ENCODE measurements at regions not wholly inside any gene's neighbourhood (a gene's known extent, or its start where the extent isn't known, plus 50 kb on each side); places are given as distances from the start of the nearest gene placed in this dataset.

DNA sequence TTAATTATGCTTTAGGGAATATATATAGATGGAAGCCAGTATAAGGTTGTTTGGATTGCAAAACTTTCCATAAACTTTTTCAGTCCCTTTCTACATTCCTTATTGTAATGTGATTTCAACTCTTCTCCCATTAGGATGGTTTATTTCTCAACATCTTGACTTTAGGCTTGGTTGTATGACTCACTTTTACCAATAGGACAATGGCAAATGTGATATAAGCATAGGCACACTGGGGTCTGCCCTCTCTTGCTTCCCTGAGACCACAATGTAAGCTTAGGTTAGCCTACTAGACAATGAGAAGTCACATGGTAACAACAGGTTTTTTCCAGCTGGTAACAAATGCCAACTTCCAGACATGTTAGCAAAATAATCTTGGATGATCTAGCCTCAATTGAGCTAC is 163.3 kb upstream of the RBPJ start:
- CTCF ChIA-PET, result interaction anchor here (1.1 kb wide), 1 partner anchor 10 kb away, joined by 3 read pairs; no protein-coding TSS in a partner anchor
- Histone ChIP-seq H3K9me3 (no peaks in the 10 kb centered on the region), H3K27ac (no peak overlapping the region), H3K4me1 (no peaks in the 10 kb centered on the region), H3K4me3 (no peak overlapping the region), H3K4me2 (no peak overlapping the region)
- ATAC-seq, result no peak
- POLR2A ChIA-PET, result no interaction called here
- FAIRE-seq, result no peak
- DNase-seq (ENCODE audit: low read depth in 1 of 2, low spot score in 1 of 2), result no peak
- TF ChIP-seq ZFP36 (IDR thresholded peaks at IDR 0.05; ENCODE audit: borderline replicate concordance, partially characterized antibody) (no peak), BHLHE40 (IDR thresholded peaks at IDR 0.05; ENCODE audit: low read depth, low read length) (no peak), NR3C1 (IDR thresholded peaks at IDR 0.05) (no peak), RAD21 (conservative IDR thresholded peaks at IDR 0.05 in 1 of 2, IDR thresholded peaks at IDR 0.05 in 1 of 2) (no peak), POLR2A (IDR thresholded peaks at IDR 0.05; ENCODE audit: low read length) (no peak), KDM1A (IDR thresholded peaks at IDR 0.05; ENCODE audit: low read depth) (no peak), EHF (CRISPR knock-in tag; IDR thresholded peaks at IDR 0.05) (no peak), HDAC2 (IDR thresholded peaks at IDR 0.05) (no peak), HOXB5 (CRISPR knock-in tag; IDR thresholded peaks at IDR 0.05) (no peak), CBX2 (IDR thresholded peaks at IDR 0.05; ENCODE audit: borderline replicate concordance, low read depth) (no peak)
- TF ChIP-seq, protein P1, sequence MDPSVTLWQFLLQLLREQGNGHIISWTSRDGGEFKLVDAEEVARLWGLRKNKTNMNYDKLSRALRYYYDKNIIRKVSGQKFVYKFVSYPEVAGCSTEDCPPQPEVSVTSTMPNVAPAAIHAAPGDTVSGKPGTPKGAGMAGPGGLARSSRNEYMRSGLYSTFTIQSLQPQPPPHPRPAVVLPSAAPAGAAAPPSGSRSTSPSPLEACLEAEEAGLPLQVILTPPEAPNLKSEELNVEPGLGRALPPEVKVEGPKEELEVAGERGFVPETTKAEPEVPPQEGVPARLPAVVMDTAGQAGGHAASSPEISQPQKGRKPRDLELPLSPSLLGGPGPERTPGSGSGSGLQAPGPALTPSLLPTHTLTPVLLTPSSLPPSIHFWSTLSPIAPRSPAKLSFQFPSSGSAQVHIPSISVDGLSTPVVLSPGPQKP (IDR thresholded peaks at IDR 0.05; ENCODE audit: low read depth, low read length), result no peak
- TF ChIP-seq, protein P2, sequence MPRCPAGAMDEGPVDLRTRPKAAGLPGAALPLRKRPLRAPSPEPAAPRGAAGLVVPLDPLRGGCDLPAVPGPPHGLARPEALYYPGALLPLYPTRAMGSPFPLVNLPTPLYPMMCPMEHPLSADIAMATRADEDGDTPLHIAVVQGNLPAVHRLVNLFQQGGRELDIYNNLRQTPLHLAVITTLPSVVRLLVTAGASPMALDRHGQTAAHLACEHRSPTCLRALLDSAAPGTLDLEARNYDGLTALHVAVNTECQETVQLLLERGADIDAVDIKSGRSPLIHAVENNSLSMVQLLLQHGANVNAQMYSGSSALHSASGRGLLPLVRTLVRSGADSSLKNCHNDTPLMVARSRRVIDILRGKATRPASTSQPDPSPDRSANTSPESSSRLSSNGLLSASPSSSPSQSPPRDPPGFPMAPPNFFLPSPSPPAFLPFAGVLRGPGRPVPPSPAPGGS (IDR thresholded peaks at IDR 0.05), result no peak
- TF ChIP-seq, protein P3, sequence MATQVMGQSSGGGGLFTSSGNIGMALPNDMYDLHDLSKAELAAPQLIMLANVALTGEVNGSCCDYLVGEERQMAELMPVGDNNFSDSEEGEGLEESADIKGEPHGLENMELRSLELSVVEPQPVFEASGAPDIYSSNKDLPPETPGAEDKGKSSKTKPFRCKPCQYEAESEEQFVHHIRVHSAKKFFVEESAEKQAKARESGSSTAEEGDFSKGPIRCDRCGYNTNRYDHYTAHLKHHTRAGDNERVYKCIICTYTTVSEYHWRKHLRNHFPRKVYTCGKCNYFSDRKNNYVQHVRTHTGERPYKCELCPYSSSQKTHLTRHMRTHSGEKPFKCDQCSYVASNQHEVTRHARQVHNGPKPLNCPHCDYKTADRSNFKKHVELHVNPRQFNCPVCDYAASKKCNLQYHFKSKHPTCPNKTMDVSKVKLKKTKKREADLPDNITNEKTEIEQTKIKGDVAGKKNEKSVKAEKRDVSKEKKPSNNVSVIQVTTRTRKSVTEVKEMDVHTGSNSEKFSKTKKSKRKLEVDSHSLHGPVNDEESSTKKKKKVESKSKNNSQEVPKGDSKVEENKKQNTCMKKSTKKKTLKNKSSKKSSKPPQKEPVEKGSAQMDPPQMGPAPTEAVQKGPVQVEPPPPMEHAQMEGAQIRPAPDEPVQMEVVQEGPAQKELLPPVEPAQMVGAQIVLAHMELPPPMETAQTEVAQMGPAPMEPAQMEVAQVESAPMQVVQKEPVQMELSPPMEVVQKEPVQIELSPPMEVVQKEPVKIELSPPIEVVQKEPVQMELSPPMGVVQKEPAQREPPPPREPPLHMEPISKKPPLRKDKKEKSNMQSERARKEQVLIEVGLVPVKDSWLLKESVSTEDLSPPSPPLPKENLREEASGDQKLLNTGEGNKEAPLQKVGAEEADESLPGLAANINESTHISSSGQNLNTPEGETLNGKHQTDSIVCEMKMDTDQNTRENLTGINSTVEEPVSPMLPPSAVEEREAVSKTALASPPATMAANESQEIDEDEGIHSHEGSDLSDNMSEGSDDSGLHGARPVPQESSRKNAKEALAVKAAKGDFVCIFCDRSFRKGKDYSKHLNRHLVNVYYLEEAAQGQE (IDR thresholded peaks at IDR 0.05), result no peak
- TF ChIP-seq, protein P4, sequence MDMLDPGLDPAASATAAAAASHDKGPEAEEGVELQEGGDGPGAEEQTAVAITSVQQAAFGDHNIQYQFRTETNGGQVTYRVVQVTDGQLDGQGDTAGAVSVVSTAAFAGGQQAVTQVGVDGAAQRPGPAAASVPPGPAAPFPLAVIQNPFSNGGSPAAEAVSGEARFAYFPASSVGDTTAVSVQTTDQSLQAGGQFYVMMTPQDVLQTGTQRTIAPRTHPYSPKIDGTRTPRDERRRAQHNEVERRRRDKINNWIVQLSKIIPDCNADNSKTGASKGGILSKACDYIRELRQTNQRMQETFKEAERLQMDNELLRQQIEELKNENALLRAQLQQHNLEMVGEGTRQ (IDR thresholded peaks at IDR 0.05), result no peak
- TF ChIP-seq, protein P5, sequence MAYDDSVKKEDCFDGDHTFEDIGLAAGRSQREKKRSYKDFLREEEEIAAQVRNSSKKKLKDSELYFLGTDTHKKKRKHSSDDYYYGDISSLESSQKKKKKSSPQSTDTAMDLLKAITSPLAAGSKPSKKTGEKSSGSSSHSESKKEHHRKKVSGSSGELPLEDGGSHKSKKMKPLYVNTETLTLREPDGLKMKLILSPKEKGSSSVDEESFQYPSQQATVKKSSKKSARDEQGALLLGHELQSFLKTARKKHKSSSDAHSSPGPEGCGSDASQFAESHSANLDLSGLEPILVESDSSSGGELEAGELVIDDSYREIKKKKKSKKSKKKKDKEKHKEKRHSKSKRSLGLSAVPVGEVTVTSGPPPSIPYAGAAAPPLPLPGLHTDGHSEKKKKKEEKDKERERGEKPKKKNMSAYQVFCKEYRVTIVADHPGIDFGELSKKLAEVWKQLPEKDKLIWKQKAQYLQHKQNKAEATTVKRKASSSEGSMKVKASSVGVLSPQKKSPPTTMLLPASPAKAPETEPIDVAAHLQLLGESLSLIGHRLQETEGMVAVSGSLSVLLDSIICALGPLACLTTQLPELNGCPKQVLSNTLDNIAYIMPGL (CRISPR knock-in tag; IDR thresholded peaks at IDR 0.05; ENCODE audit: borderline replicate concordance), result no peak

DNA sequence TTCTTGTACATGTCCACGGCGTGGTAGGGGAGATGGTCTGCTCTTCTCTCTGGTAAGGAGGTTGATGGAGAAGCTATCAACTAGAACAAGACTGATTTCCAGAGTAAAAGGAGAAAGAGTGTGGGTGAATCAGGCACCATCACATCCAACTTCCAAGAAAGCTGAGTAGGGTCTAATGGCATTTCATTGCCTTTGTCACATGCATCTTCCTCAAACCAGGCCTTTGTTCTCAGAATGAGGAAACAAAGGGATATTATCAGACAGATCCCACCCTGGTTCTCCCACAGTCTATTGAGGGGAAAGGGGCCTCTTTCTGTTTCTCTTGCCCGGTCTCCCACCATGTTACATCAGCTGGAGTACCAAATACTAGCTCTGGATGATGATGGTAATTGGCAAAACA is 160.2 kb upstream of the RBPJ start:
- no peaks in the 10 kb centered on the region for H3K4me1 ChIP-seq
- H3K4me3 ChIP-seq, result no peak overlapping the region
- H3K9me3 ChIP-seq, result no peaks in the 10 kb centered on the region
- TF ChIP-seq, protein P6, sequence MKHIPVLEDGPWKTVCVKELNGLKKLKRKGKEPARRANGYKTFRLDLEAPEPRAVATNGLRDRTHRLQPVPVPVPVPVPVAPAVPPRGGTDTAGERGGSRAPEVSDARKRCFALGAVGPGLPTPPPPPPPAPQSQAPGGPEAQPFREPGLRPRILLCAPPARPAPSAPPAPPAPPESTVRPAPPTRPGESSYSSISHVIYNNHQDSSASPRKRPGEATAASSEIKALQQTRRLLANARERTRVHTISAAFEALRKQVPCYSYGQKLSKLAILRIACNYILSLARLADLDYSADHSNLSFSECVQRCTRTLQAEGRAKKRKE (CRISPR knock-in tag; IDR thresholded peaks at IDR 0.05; ENCODE audit: low read depth), result no peak
- no peak for TF ChIP-seq HOXB13 (CRISPR knock-in tag; IDR thresholded peaks at IDR 0.05; ENCODE audit: low read depth)
- no peak for TF ChIP-seq HOXB5 (CRISPR knock-in tag; IDR thresholded peaks at IDR 0.05)
- no peak overlapping the region for H3K27ac ChIP-seq
- ChIA-PET POLR2A (no interaction called here), CTCF (no interaction called here)
- WGBS (ENCODE audit: missing lambda C conversion rate), result 26% methylated on average over 3 of the region's 3 CpGs
- ATAC-seq (no peak), FAIRE-seq (no peak), DNase-seq (ENCODE audit: low read depth in 1 of 2, low spot score in 1 of 2) (no peak)
- H3K4me2 ChIP-seq, result no peak overlapping the region
